ENCODE measurements at regions not wholly inside any gene's neighbourhood (a gene's known extent, or its start where the extent isn't known, plus 50 kb on each side); places are given as distances from the start of the nearest gene placed in this dataset.

DNA sequence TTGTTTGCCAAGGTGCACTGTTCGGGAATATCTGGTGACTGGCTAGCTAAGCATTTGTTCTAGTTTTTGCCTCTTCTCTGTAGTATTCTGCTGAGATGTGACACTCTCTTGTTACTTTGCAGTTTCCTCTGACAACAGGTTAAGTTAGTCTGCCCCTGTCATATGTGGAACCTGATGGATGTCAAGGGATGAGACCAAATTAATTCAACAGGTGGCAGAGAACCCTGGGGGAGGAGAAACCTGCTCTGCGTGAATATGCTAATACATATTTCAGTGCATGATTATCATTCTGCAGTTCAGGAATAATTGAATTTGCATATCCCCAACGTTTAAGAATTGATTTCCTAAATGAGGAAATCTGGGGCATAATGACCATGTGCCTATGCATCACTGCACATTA is 777.3 kb downstream of the PDCD6IP start:
- H3K9me3 Mint-ChIP-seq: no peaks in the 10 kb centered on the region
- Histone ChIP-seq H3K27ac (ENCODE audit: low read depth) (no peak overlapping the region), H3F3A (replicated peaks; ENCODE audit: low read depth) (no peaks in the 10 kb centered on the region), H3K9me2 (ENCODE audit: insufficient read depth) (no peaks in the 10 kb centered on the region; the same call in 1 of the 2 replicates), H2AFZ (no peak overlapping the region), H3K4me3 (no peak overlapping the region), H3K79me2 (replicated peaks; ENCODE audit: insufficient read depth) (no peaks in the 10 kb centered on the region), H3K36me3 (ENCODE audit: insufficient read depth) (no peaks in the 10 kb centered on the region), H4K20me1 (replicated peaks; ENCODE audit: insufficient read depth) (no peaks in the 10 kb centered on the region), H3K27me3 (ENCODE audit: insufficient read depth) (no peaks in the 10 kb centered on the region), H3K4me2 (no peak overlapping the region), H3K4me1 (ENCODE audit: insufficient read depth) (no peaks in the 10 kb centered on the region)
- H3K27ac Mint-ChIP-seq: no peak overlapping the region
- H3K4me1 Mint-ChIP-seq: no peaks in the 10 kb centered on the region; the same call in 1 of the 3 replicates
- ATAC-seq (no peak), DNase-seq (ENCODE audit: low spot score) (no peak)
- H3K36me3 Mint-ChIP-seq (ENCODE audit: low read depth): no peaks in the 10 kb centered on the region
- H3K4me3 Mint-ChIP-seq: no peak overlapping the region
- H3K27me3 Mint-ChIP-seq (ENCODE audit: insufficient read depth, low read depth, poor library complexity): peaks cover 2% of the 10 kb centered on the region
- TF ChIP-seq, protein P1, sequence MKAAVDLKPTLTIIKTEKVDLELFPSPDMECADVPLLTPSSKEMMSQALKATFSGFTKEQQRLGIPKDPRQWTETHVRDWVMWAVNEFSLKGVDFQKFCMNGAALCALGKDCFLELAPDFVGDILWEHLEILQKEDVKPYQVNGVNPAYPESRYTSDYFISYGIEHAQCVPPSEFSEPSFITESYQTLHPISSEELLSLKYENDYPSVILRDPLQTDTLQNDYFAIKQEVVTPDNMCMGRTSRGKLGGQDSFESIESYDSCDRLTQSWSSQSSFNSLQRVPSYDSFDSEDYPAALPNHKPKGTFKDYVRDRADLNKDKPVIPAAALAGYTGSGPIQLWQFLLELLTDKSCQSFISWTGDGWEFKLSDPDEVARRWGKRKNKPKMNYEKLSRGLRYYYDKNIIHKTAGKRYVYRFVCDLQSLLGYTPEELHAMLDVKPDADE (IDR thresholded peaks at IDR 0.05): no peak

DNA sequence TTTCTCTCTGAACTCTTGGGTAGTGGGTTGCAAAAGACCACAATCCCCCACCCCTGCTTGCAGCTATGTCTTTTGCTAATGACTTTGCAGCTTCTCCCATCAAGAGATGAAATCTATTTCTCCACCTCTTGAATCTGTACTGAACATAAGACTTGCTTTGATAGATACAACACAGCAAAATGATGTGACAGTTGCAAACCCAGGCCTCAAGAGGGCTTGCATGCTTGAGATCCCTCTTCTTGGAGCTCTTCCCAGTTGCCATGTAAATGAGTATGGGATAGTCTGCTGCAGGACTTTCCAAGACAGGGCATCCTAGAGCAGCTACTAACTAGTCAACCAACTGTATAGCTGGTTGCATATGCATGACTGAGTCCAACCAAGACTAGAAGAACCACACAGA is 783.6 kb downstream of the PDCD6IP start:
- no peak overlapping the region for H3K27ac Mint-ChIP-seq
- H3F3A ChIP-seq (replicated peaks; ENCODE audit: low read depth): no peaks in the 10 kb centered on the region
- peak; percentile 32 for DNase-seq (ENCODE audit: low spot score)
- no peaks in the 10 kb centered on the region for H3K9me2 ChIP-seq (ENCODE audit: insufficient read depth)
- no peaks in the 10 kb centered on the region for H3K4me1 Mint-ChIP-seq
- peaks cover 9% of the 10 kb centered on the region; the same call in 1 of the 3 replicates for H3K36me3 Mint-ChIP-seq (ENCODE audit: low read depth)
- H3K9me3 Mint-ChIP-seq: peaks cover 12% of the 10 kb centered on the region
- TF ChIP-seq CREB1 (CRISPR knock-in tag; IDR thresholded peaks at IDR 0.05; ENCODE audit: low read depth): no peak
- TF ChIP-seq, protein P2, sequence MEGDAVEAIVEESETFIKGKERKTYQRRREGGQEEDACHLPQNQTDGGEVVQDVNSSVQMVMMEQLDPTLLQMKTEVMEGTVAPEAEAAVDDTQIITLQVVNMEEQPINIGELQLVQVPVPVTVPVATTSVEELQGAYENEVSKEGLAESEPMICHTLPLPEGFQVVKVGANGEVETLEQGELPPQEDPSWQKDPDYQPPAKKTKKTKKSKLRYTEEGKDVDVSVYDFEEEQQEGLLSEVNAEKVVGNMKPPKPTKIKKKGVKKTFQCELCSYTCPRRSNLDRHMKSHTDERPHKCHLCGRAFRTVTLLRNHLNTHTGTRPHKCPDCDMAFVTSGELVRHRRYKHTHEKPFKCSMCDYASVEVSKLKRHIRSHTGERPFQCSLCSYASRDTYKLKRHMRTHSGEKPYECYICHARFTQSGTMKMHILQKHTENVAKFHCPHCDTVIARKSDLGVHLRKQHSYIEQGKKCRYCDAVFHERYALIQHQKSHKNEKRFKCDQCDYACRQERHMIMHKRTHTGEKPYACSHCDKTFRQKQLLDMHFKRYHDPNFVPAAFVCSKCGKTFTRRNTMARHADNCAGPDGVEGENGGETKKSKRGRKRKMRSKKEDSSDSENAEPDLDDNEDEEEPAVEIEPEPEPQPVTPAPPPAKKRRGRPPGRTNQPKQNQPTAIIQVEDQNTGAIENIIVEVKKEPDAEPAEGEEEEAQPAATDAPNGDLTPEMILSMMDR (conservative IDR thresholded peaks at IDR 0.05; ENCODE audit: low read depth in 2 of 2): peak; percentile 16 to 17; a peak in 2 of 4 replicates
- H3K4me1 ChIP-seq (ENCODE audit: insufficient read depth): no peaks in the 10 kb centered on the region
- H3K36me3 ChIP-seq (ENCODE audit: insufficient read depth): peaks cover 9% of the 10 kb centered on the region; the same call in 1 of the 2 replicates
- no peak overlapping the region for H2AFZ ChIP-seq
- H3K27me3 Mint-ChIP-seq (ENCODE audit: insufficient read depth, low read depth, poor library complexity): peaks cover 2% of the 10 kb centered on the region
- H3K4me3 Mint-ChIP-seq: no peak overlapping the region
- H3K27me3 ChIP-seq (ENCODE audit: insufficient read depth): no peaks in the 10 kb centered on the region
- ATAC-seq: peak; percentile 42; the same call in 1 of the 3 replicates
- no peaks in the 10 kb centered on the region for H4K20me1 ChIP-seq (replicated peaks; ENCODE audit: insufficient read depth)
- no peak overlapping the region for H3K27ac ChIP-seq (ENCODE audit: low read depth)
- no peak overlapping the region for H3K4me3 ChIP-seq
- no peaks in the 10 kb centered on the region for H3K79me2 ChIP-seq (replicated peaks; ENCODE audit: insufficient read depth)
- H3K4me2 ChIP-seq: no peak overlapping the region

DNA sequence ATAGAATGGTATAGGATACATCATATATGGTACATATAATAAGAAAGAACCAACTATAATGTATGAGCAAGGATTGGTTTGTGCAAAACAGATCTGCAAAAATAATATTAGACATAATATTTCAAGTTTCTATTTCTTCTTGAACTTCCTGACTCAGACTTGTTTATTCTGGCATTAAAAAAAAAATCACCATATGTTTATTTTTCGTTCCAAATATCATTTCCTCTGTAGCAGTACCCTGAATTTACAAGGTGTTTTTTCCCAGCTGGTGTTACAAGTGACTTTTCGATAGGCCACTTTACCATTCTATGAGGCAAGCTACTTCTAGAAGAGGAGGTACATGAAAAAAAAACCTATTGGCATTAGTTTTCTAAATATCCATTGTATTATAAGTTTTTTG is 785.0 kb downstream of the PDCD6IP start:
- Mint-ChIP-seq H3K27me3 (ENCODE audit: insufficient read depth, low read depth, poor library complexity) (peaks cover 2% of the 10 kb centered on the region), H3K27ac (no peak overlapping the region), H3K4me1 (no peaks in the 10 kb centered on the region), H3K4me3 (no peak overlapping the region), H3K9me3 (peaks cover 26% of the 10 kb centered on the region), H3K36me3 (ENCODE audit: low read depth) (peaks cover 13% of the 10 kb centered on the region; the same call in 1 of the 3 replicates)
- H3K79me2 ChIP-seq (replicated peaks; ENCODE audit: insufficient read depth): no peaks in the 10 kb centered on the region
- DNase-seq (ENCODE audit: low spot score): no peak
- H3K9me2 ChIP-seq (ENCODE audit: insufficient read depth): no peaks in the 10 kb centered on the region
- H3K4me3 ChIP-seq: no peak overlapping the region
- no peak overlapping the region for H3K4me2 ChIP-seq
- no peak overlapping the region for H3K27ac ChIP-seq (ENCODE audit: low read depth)
- no peaks in the 10 kb centered on the region for H3F3A ChIP-seq (replicated peaks; ENCODE audit: low read depth)
- no peaks in the 10 kb centered on the region for H4K20me1 ChIP-seq (replicated peaks; ENCODE audit: insufficient read depth)
- H3K36me3 ChIP-seq (ENCODE audit: insufficient read depth): peaks cover 10% of the 10 kb centered on the region; the same call in 1 of the 2 replicates
- H3K27me3 ChIP-seq (ENCODE audit: insufficient read depth): no peaks in the 10 kb centered on the region
- no peaks in the 10 kb centered on the region for H3K4me1 ChIP-seq (ENCODE audit: insufficient read depth)
- no peak overlapping the region for H2AFZ ChIP-seq
- ATAC-seq: no peak
- TF ChIP-seq, protein P2 (conservative IDR thresholded peaks at IDR 0.05; ENCODE audit: low read depth in 2 of 2): no peak
- no peak for TF ChIP-seq CREB1 (CRISPR knock-in tag; IDR thresholded peaks at IDR 0.05; ENCODE audit: low read depth)
- TF ChIP-seq, protein P3, sequence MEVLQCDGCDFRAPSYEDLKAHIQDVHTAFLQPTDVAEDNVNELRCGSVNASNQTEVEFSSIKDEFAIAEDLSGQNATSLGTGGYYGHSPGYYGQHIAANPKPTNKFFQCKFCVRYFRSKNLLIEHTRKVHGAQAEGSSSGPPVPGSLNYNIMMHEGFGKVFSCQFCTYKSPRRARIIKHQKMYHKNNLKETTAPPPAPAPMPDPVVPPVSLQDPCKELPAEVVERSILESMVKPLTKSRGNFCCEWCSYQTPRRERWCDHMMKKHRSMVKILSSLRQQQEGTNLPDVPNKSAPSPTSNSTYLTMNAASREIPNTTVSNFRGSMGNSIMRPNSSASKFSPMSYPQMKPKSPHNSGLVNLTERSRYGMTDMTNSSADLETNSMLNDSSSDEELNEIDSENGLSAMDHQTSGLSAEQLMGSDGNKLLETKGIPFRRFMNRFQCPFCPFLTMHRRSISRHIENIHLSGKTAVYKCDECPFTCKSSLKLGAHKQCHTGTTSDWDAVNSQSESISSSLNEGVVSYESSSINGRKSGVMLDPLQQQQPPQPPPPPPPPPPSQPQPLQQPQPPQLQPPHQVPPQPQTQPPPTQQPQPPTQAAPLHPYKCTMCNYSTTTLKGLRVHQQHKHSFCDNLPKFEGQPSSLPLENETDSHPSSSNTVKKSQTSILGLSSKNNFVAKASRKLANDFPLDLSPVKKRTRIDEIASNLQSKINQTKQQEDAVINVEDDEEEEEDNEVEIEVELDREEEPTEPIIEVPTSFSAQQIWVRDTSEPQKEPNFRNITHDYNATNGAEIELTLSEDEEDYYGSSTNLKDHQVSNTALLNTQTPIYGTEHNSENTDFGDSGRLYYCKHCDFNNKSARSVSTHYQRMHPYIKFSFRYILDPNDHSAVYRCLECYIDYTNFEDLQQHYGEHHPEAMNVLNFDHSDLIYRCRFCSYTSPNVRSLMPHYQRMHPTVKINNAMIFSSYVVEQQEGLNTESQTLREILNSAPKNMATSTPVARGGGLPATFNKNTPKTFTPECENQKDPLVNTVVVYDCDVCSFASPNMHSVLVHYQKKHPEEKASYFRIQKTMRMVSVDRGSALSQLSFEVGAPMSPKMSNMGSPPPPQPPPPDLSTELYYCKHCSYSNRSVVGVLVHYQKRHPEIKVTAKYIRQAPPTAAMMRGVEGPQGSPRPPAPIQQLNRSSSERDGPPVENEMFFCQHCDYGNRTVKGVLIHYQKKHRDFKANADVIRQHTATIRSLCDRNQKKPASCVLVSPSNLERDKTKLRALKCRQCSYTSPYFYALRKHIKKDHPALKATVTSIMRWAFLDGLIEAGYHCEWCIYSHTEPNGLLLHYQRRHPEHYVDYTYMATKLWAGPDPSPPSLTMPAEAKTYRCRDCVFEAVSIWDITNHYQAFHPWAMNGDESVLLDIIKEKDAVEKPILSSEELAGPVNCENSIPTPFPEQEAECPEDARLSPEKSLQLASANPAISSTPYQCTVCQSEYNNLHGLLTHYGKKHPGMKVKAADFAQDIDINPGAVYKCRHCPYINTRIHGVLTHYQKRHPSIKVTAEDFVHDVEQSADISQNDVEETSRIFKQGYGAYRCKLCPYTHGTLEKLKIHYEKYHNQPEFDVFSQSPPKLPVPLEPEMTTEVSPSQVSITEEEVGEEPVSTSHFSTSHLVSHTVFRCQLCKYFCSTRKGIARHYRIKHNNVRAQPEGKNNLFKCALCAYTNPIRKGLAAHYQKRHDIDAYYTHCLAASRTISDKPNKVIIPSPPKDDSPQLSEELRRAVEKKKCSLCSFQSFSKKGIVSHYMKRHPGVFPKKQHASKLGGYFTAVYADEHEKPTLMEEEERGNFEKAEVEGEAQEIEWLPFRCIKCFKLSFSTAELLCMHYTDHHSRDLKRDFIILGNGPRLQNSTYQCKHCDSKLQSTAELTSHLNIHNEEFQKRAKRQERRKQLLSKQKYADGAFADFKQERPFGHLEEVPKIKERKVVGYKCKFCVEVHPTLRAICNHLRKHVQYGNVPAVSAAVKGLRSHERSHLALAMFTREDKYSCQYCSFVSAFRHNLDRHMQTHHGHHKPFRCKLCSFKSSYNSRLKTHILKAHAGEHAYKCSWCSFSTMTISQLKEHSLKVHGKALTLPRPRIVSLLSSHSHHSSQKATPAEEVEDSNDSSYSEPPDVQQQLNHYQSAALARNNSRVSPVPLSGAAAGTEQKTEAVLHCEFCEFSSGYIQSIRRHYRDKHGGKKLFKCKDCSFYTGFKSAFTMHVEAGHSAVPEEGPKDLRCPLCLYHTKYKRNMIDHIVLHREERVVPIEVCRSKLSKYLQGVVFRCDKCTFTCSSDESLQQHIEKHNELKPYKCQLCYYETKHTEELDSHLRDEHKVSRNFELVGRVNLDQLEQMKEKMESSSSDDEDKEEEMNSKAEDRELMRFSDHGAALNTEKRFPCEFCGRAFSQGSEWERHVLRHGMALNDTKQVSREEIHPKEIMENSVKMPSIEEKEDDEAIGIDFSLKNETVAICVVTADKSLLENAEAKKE (CRISPR knock-in tag; IDR thresholded peaks at IDR 0.05): no peak

Measured in GM23338 (cell line).